Sigmoid colon (tissue), 4 donors: ENCODE measurements at regions not wholly inside any gene's neighbourhood (a gene's known extent, or its start where the extent isn't known, plus 50 kb on each side); places are given as distances from the start of the nearest gene placed in this dataset.

Source experiments
- EP300 ChIP-seq, 4 donors: sonication (generic); formaldehyde crosslinking; IDR thresholded peaks; one replicate each; pipeline ENCODE4 v1.6.1; 2017; ENCODE audit warnings: antibody characterized with exemption in 4 of 4
- POLR2A ChIP-seq, 2 donors: fragments of 450-650 bp; IDR thresholded peaks; one replicate each; pipeline ENCODE4 v1.6.1; 2016; ENCODE audit warnings: antibody characterized with exemption in 2 of 2, mild to moderate bottlenecking in 2 of 2, moderate library complexity in 2 of 2
- POLR2AphosphoS5 ChIP-seq, 4 donors: sonication (generic); formaldehyde crosslinking; IDR thresholded peaks; one replicate each; pipeline ENCODE4 v1.6.1; 2017; ENCODE audit warnings: antibody characterized with exemption in 4 of 4
- TF ChIP-seq, protein P1 (sequence below), 4 experiments: fragments of 450-650 bp in 3 of 4; fragments of 200-600 bp in 1 of 4; IDR thresholded peaks; one replicate each; pipeline ENCODE4 v1.5.1; 2016 to 2019; ENCODE audit warnings: antibody characterized with exemption in 4 of 4, mild to moderate bottlenecking in 3 of 4, moderate library complexity in 2 of 4

DNA sequence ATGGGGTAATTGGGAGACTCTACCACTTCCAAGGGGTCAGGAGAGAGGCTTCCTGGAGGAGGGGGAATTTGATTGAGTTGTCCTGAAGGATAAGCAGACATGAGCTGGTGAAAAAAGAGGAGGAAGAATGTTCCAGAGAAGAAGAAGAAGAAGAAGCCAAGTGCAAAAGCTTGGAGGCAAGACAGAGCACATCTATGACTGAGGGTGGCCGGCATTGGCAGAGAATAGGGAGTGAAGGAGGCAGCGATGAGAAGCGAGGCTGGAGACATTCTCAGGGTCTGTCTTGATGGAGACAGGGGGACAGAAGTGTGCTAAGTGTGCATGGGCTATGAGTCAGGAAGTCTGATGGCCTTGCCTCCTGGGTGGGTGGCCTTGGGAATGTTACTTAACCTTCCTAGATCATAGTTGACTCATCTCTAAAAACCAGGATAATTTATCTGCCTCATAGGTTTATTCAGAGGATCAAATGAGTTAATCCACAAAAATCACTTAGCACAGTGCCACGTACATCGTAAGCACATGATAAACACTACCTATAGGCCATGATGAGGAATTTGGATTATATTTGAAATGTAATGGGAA, 171.7 kb downstream of the ABCC12 start:
- TF ChIP-seq POLR2AphosphoS5 (IDR thresholded peaks at IDR 0.05), result no peak
- TF ChIP-seq, protein P1, sequence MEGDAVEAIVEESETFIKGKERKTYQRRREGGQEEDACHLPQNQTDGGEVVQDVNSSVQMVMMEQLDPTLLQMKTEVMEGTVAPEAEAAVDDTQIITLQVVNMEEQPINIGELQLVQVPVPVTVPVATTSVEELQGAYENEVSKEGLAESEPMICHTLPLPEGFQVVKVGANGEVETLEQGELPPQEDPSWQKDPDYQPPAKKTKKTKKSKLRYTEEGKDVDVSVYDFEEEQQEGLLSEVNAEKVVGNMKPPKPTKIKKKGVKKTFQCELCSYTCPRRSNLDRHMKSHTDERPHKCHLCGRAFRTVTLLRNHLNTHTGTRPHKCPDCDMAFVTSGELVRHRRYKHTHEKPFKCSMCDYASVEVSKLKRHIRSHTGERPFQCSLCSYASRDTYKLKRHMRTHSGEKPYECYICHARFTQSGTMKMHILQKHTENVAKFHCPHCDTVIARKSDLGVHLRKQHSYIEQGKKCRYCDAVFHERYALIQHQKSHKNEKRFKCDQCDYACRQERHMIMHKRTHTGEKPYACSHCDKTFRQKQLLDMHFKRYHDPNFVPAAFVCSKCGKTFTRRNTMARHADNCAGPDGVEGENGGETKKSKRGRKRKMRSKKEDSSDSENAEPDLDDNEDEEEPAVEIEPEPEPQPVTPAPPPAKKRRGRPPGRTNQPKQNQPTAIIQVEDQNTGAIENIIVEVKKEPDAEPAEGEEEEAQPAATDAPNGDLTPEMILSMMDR (IDR thresholded peaks at IDR 0.05), result no peak
- TF ChIP-seq POLR2A (IDR thresholded peaks at IDR 0.05), result no peak
- TF ChIP-seq EP300 (IDR thresholded peaks at IDR 0.05), result no peak
